DND-41 (cell line): ENCODE measurements at regions not wholly inside any gene's neighbourhood (a gene's known extent, or its start where the extent isn't known, plus 50 kb on each side); places are given as distances from the start of the nearest gene placed in this dataset.

Experiments used
- ATAC-seq: fragments of 200-7000 bp; cut with Tn5 transposase; 3 replicates; pipeline ENCODE4 v1.9.1; 2021; ENCODE audit warnings: low read depth; ENCODE audit not compliant: insufficient read depth
- DNase-seq: peaks from one replicate; pipeline ENCODE4 v3.0.0-alpha.2; 2020
- H2AFZ ChIP-seq: 2 replicates; pipeline ENCODE4 v1.6.0; 2012; ENCODE audit warnings: low read depth, low read length
- H3K27ac ChIP-seq: 2 replicates; pipeline ENCODE4 v1.5.1; 2012; ENCODE audit warnings: low read length, inconsistent platforms
- H3K27me3 ChIP-seq: fragments of 200-600 bp; sonication (generic); 2 replicates; pipeline ENCODE4 v1.6.0; 2012; ENCODE audit warnings: low read length, mild to moderate bottlenecking, inconsistent platforms; ENCODE audit not compliant: insufficient read depth, poor library complexity
- H3K36me3 ChIP-seq: 2 replicates; pipeline ENCODE4 v1.5.1; 2012; ENCODE audit warnings: low read length, inconsistent platforms; ENCODE audit not compliant: insufficient read depth
- H3K4me1 ChIP-seq: 2 replicates; pipeline ENCODE4 v1.5.1; 2012; ENCODE audit warnings: mild to moderate bottlenecking, low read length; ENCODE audit not compliant: insufficient read depth
- H3K4me2 ChIP-seq: 2 replicates; pipeline ENCODE4 v1.6.0; 2012; ENCODE audit warnings: mild to moderate bottlenecking, moderate library complexity, low read length, inconsistent platforms; ENCODE audit not compliant: insufficient read depth
- H3K4me3 ChIP-seq, 2 experiments: fragments of 200-600 bp in 1 of 2; shearing (Covaris generic) in 1 of 2; 2 replicates each; pipeline ENCODE4 v1.5.1; 2012 to 2016; ENCODE audit warnings: inconsistent platforms in 2 of 2, low read length in 2 of 2, mild to moderate bottlenecking in 2 of 2, low read depth in 1 of 2, moderate library complexity in 1 of 2
- H3K79me2 ChIP-seq: 2 replicates; pipeline ENCODE4 v1.6.0; 2012; ENCODE audit warnings: low read length, inconsistent platforms; ENCODE audit not compliant: insufficient read depth
- H3K9ac ChIP-seq: 2 replicates; pipeline ENCODE4 v1.6.0; 2012; ENCODE audit warnings: low read depth, mild to moderate bottlenecking, inconsistent platforms, low read length, moderate library complexity
- H3K9me3 ChIP-seq: 2 replicates; pipeline ENCODE4 v1.5.1; 2012; ENCODE audit warnings: low read length, moderate library complexity, mild to moderate bottlenecking, inconsistent platforms; ENCODE audit not compliant: insufficient read depth, severe bottlenecking
- H4K20me1 ChIP-seq: 2 replicates; pipeline ENCODE4 v1.6.0; 2012; ENCODE audit warnings: low read length; ENCODE audit not compliant: insufficient read depth
- CTCF ChIP-seq: IDR thresholded peaks from 2 replicates; pipeline ENCODE4 v1.5.1; 2012; ENCODE audit warnings: borderline replicate concordance, low read length, moderate library complexity, mild to moderate bottlenecking; ENCODE audit not compliant: poor library complexity, severe bottlenecking; ENCODE audit errors: extremely low read depth
- EZH2 ChIP-seq: IDR thresholded peaks from 3 replicates; pipeline ENCODE4 v1.6.1; 2012; ENCODE audit warnings: borderline replicate concordance, low read depth, mild to moderate bottlenecking, moderate library complexity, low read length, inconsistent platforms; ENCODE audit not compliant: severe bottlenecking

GRCh38 chr13:79907527-79907926 lies 426.6 kb downstream of the NDFIP2 start:
- no peaks in the 10 kb centered on the region for H4K20me1 ChIP-seq
- no peak for ATAC-seq

GRCh38 chr13:79906345-79906744 lies 425.4 kb downstream of the NDFIP2 start:
- TF ChIP-seq EZH2 (no peak), CTCF (no peak)
- ATAC-seq (no peak), DNase-seq (no peak)
- Histone ChIP-seq H3K27me3 (no peaks in the 10 kb centered on the region), H3K79me2 (no peaks in the 10 kb centered on the region), H3K4me2 (no peak overlapping the region), H3K4me1 (no peaks in the 10 kb centered on the region), H4K20me1 (no peaks in the 10 kb centered on the region), H3K4me3 (no peak overlapping the region), H3K9me3 (no peaks in the 10 kb centered on the region), H3K27ac (no peak overlapping the region), H2AFZ (no peak overlapping the region), H3K36me3 (no peaks in the 10 kb centered on the region), H3K9ac (no peak overlapping the region)

More at GRCh38 chr13:79907527-79907926, 426.6 kb downstream of the NDFIP2 start:
- DNase-seq: no peak
- Histone ChIP-seq H3K27ac (no peak overlapping the region), H3K4me1 (no peaks in the 10 kb centered on the region), H2AFZ (no peak overlapping the region), H3K36me3 (no peaks in the 10 kb centered on the region), H3K9me3 (no peaks in the 10 kb centered on the region), H3K4me3 (no peak overlapping the region), H3K4me2 (no peak overlapping the region), H3K9ac (no peak overlapping the region), H3K79me2 (no peaks in the 10 kb centered on the region), H3K27me3 (no peaks in the 10 kb centered on the region)
- TF ChIP-seq EZH2 (no peak), CTCF (no peak)

GRCh38 chr13:79905018-79905417 lies 424.1 kb downstream of the NDFIP2 start:
- Histone ChIP-seq H3K27me3 (no peaks in the 10 kb centered on the region), H3K4me1 (no peaks in the 10 kb centered on the region), H3K9ac (no peak overlapping the region), H3K4me2 (no peak overlapping the region), H3K9me3 (no peaks in the 10 kb centered on the region), H3K79me2 (no peaks in the 10 kb centered on the region), H3K36me3 (no peaks in the 10 kb centered on the region), H2AFZ (no peak overlapping the region), H3K27ac (no peak overlapping the region), H4K20me1 (no peaks in the 10 kb centered on the region), H3K4me3 (no peak overlapping the region)
- ATAC-seq: no peak
- DNase-seq: no peak
- TF ChIP-seq EZH2 (no peak), CTCF (no peak)

GRCh38 chr13:79904581-79904980 lies 423.6 kb downstream of the NDFIP2 start:
- Histone ChIP-seq H2AFZ (no peak overlapping the region), H4K20me1 (no peaks in the 10 kb centered on the region)
- no peak for TF ChIP-seq EZH2
- no peak for TF ChIP-seq CTCF

More at GRCh38 chr13:79904581-79904980, 423.6 kb downstream of the NDFIP2 start:
- DNase-seq: no peak
- no peaks in the 10 kb centered on the region for H3K36me3 ChIP-seq
- H3K79me2 ChIP-seq: no peaks in the 10 kb centered on the region
- no peak overlapping the region for H3K9ac ChIP-seq
- no peak for ATAC-seq
- no peaks in the 10 kb centered on the region for H3K9me3 ChIP-seq
- no peaks in the 10 kb centered on the region for H3K4me1 ChIP-seq
- no peaks in the 10 kb centered on the region for H3K27me3 ChIP-seq
- H3K4me2 ChIP-seq: no peak overlapping the region
- H3K4me3 ChIP-seq: no peak overlapping the region
- no peak overlapping the region for H3K27ac ChIP-seq
